RWPE2 (cell line): ENCODE measurements at regions not wholly inside any gene's neighbourhood (a gene's known extent, or its start where the extent isn't known, plus 50 kb on each side); places are given as distances from the start of the nearest gene placed in this dataset.

ENCODE experiments used
- ATAC-seq: fragments of 200-7000 bp; cut with Tn5 transposase; 3 replicates; pipeline ENCODE4 v1.9.1; 2021; ENCODE audit warnings: low read depth
- DNase-seq: peaks from one replicate; pipeline ENCODE4 v3.0.0-alpha.2; 2020; ENCODE audit warnings: low spot score
- H3K27ac ChIP-seq: fragments of 450-650 bp; 2 replicates; pipeline ENCODE4 v1.5.1; 2017; ENCODE audit warnings: mild to moderate bottlenecking; ENCODE audit not compliant: poor library complexity, severe bottlenecking
- H3K27me3 ChIP-seq: fragments of 250-450 bp; sonication (Bioruptor Pico); 2 replicates; pipeline ENCODE4 v1.5.1; 2021; ENCODE audit warnings: mild to moderate bottlenecking, moderate library complexity; ENCODE audit not compliant: insufficient read depth, poor library complexity, severe bottlenecking
- H3K36me3 ChIP-seq: fragments of 250-450 bp; sonication (Bioruptor Pico); 2 replicates; pipeline ENCODE4 v1.5.1; 2020; ENCODE audit warnings: low read depth, mild to moderate bottlenecking, moderate library complexity
- H3K4me1 ChIP-seq: fragments of 250-450 bp; sonication (Bioruptor Pico); 2 replicates; pipeline ENCODE4 v1.5.1; 2021; ENCODE audit warnings: mild to moderate bottlenecking, moderate library complexity; ENCODE audit not compliant: insufficient read depth, poor library complexity, severe bottlenecking
- H3K4me3 ChIP-seq: fragments of 250-450 bp; sonication (Bioruptor Pico); 2 replicates; pipeline ENCODE4 v1.5.1; 2021; ENCODE audit warnings: mild to moderate bottlenecking, moderate library complexity; ENCODE audit not compliant: severe bottlenecking
- H3K9me3 ChIP-seq: fragments of 250-450 bp; sonication (Bioruptor Pico); 2 replicates; pipeline ENCODE4 v1.5.1; 2021; ENCODE audit warnings: mild to moderate bottlenecking, moderate library complexity; ENCODE audit not compliant: severe bottlenecking
- CTCF ChIP-seq: fragments of 450-650 bp; IDR thresholded peaks from one replicate; pipeline ENCODE4 v1.5.1; 2017; ENCODE audit warnings: mild to moderate bottlenecking, moderate library complexity; ENCODE audit not compliant: poor library complexity, severe bottlenecking

GRCh38 chr5:63894690-63895089 is 67.6 kb downstream of the HTR1A start:
- Histone ChIP-seq H3K36me3 (no peaks in the 10 kb centered on the region), H3K4me3 (no peak overlapping the region), H3K27ac (no peak overlapping the region), H3K4me1 (no peaks in the 10 kb centered on the region), H3K27me3 (peaks cover 13% of the 10 kb centered on the region), H3K9me3 (no peaks in the 10 kb centered on the region)
- no peak for TF ChIP-seq CTCF
- ATAC-seq (no peak), DNase-seq (no peak)

DNA sequence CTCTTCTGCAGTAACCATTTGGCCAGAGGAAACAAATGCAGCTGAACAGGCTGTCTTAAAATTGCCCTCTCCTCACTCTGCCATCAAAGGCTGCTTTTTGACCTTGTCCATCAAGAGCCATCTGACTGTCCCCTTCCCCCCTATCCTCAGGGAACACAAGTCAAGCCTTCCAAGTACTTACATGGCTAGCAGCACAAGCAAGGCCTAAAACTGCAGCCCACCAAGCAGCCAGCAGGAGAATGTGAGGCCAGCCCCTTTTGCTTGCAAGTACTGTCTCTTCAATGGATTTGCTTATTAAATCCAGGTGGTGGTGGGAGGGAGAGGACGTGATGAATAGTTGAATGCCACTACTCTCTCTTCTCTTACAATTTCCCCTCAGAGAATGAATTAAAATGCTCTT is 83.5 kb downstream of the HTR1A start:
- H3K4me1 ChIP-seq: no peaks in the 10 kb centered on the region
- no peak overlapping the region for H3K4me3 ChIP-seq
- TF ChIP-seq CTCF: no peak
- peaks cover 9% of the 10 kb centered on the region for H3K27me3 ChIP-seq
- no peak for DNase-seq
- no peak overlapping the region for H3K27ac ChIP-seq
- ATAC-seq: no peak
- H3K9me3 ChIP-seq: no peaks in the 10 kb centered on the region
- H3K36me3 ChIP-seq: no peaks in the 10 kb centered on the region

DNA sequence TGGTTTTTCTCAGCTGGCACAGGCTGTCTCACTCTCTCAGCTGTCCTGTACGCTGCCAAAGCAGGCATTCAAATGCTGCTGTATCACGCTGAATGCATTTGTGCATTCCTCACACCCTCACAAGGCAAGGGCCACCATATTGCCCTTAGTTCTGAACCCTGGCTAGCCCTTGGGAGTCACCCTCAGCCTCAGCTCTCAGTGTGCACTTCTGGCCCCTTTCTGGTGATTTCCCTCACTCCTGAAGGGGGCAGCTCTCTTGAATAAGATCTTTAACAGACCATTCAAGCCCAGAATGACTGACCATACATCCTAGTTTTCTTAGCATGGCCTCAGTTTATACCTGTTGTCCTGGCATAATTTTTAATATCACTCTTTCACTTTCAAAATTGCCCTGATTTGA is 84.3 kb downstream of the HTR1A start:
- Histone ChIP-seq H3K27ac (no peak overlapping the region), H3K4me1 (no peaks in the 10 kb centered on the region), H3K36me3 (no peaks in the 10 kb centered on the region), H3K9me3 (no peaks in the 10 kb centered on the region), H3K4me3 (no peak overlapping the region), H3K27me3 (peaks cover 9% of the 10 kb centered on the region)
- DNase-seq (no peak), ATAC-seq (no peak)
- no peak for TF ChIP-seq CTCF

DNA sequence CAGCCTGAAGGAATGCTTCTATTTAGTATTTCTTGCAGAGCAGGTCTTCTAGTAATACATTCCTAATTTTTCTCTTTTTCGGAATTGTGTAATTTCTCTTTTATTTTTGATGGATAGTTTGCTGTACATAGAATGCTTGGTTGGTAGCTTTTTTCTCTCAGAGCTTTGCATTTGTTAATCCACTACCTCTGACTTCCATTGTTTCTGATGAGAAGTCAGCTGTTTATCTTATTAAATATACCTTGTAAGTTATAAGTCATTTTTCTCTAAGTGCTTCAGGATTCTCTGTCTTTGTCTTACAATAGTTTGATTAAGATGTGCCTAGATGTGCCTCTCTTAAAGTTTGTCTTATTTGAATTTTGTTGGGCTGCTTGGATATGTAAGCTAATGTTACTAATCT is 101.9 kb downstream of the HTR1A start:
- Histone ChIP-seq H3K9me3 (peaks cover 5% of the 10 kb centered on the region), H3K4me1 (no peaks in the 10 kb centered on the region), H3K36me3 (no peaks in the 10 kb centered on the region), H3K27ac (no peak overlapping the region), H3K4me3 (no peak overlapping the region), H3K27me3 (no peaks in the 10 kb centered on the region)
- no peak for TF ChIP-seq CTCF
- ATAC-seq (no peak), DNase-seq (no peak)

DNA sequence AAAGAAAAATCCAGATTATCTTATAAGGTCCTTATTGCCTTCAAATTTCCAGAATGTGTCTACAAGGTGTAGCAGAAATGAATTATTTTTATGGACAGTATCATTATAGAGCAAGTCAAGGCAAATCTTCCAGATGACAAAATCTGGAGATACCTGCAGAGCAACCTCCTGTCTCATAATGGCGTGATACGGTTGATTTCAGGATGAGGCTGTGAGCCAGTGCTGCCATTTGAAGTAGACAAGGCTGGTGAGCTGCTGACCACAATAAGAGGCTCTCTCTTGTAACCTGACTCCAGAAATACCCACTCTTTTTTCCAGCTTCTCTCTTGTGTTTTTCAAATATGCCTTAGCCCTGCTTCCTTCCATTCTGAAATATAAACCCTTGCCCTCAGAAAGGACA is 108.2 kb downstream of the HTR1A start:
- TF ChIP-seq CTCF: no peak
- no peaks in the 10 kb centered on the region for H3K27me3 ChIP-seq
- no peaks in the 10 kb centered on the region for H3K36me3 ChIP-seq
- H3K9me3 ChIP-seq: no peaks in the 10 kb centered on the region
- H3K27ac ChIP-seq: no peak overlapping the region
- DNase-seq (no peak), ATAC-seq (no peak)
- no peaks in the 10 kb centered on the region for H3K4me1 ChIP-seq
- no peak overlapping the region for H3K4me3 ChIP-seq
